Left lobe of liver (tissue), 2 donors: ENCODE measurements at regions not wholly inside any gene's neighbourhood (a gene's known extent, or its start where the extent isn't known, plus 50 kb on each side); places are given as distances from the start of the nearest gene placed in this dataset.
"Not testable (repeated sequence)": the region's sequence is repeated elsewhere in the genome, so short reads cannot be mapped to it uniquely, and the experiment has no call there.

Source experiments
- ATAC-seq: fragments of 200-7000 bp; cut with Tn5 transposase; one replicate; pipeline ENCODE4 v1.9.1; 2020; ENCODE audit warnings: mild to moderate bottlenecking, moderate library complexity
- DNase-seq: peaks from one replicate; pipeline ENCODE4 v3.0.0-alpha.2; 2020; ENCODE audit warnings: low spot score
- donor health status: DM: no; HTN: no; CAD: no; lungs with moderate emphysema.
- donor health status: DM: no; HTN: yes; CAD: no.

DNA sequence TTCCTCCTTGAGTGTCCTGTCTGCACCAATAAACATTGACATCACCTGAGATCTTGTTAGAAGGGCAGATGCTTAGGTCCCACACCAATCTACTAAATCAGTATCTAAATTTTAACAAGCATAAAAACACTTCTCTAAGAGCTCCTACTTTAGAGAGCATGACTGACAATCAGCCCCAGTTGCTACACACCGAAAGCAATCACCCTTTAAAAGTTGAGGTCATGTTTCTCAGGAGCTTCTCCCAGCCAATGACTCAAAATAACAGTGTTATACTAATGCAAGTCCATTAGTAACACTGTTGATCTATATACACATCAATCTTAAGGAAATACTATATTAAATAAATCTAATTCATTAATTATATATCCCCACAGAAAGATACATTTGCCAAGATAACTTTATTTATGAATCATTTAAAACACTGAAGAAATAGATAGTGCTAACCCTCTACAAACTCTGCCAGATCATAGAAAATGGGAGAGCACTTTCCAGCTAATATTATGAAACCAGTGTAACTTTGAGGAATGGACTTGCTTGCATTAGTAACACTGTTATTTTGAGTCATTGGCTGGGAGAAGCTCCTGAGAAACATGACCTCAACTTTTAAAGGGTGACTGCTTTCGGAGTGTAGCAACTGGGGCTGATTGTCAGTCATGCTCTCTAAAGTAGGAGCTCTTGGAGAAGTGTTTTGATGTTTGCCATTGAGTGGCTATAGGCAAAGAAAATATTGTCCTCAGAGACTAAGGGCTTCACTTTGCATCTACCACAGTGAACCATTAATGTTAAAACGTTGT, 109.8 kb upstream of the HDX start:
- DNase-seq (no peak), ATAC-seq (no peak)

DNA sequence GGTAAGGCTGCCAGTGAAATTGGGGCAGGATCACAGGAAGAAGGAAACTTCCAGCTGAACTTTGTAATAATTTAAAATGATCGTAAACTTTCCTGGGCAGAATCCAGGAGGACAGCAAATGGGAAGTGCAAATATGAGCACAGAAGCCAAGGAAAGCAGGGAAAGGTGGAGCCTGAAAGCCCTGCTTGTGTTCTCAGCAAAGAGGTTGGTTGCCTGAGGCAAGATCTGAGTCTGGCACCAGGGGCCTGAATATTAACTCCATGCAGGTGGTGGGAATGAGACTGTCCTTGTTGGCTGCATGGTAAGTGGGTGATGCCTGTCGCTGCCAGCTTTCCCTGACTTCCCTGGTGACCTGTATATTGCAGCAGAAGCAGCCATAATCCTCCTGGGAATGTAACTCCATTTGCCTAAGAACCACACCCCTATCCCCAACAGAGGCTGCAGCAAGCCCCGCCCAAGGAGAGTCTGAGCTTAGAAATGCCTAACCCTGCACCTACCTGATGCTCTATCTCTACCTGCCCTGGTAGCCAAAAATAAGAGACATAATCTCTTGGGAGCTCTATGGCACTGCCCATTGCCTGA, 132.0 kb upstream of the HDX start:
- DNase-seq: no peak
- no peak for ATAC-seq

DNA sequence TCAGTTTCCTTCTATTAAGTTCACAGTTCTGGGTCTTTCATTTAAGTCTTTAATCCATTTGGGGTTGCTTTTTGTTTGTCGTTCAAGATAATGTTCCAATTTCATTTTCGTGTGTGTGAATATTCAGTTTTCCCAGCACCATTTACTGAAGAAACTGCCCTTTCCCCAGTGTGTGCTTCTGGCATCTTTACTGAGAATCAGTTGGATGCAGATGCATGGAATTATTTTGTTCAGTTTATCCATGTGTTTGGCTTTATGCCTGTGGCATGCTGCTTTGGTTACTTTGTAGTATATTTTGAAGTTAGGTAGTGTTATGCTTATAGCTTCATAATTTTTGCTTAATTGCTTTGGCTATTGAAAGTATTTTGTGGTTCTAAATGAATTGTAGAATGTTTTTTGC, 163.8 kb upstream of the HDX start:
- no peak for ATAC-seq
- DNase-seq: no peak

DNA sequence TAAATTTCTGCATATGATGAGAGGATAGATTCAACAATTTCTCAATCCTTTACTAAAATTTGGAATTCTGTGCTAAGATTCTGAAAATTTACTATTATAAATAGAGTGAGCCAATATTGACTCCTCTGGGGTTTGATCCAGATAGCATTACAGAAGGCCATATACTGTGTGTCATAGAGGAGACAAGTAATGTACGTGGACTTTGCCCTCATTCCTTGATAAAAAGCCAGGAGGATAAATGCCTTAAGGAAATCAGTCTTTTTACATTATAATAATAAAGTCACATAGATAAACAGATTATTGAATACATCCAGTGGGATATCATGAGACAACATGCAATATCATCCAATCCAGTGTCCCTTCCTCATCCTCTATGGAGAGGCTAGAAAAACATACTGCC, 188.0 kb upstream of the HDX start:
- ATAC-seq (no peak), DNase-seq (no peak)

DNA sequence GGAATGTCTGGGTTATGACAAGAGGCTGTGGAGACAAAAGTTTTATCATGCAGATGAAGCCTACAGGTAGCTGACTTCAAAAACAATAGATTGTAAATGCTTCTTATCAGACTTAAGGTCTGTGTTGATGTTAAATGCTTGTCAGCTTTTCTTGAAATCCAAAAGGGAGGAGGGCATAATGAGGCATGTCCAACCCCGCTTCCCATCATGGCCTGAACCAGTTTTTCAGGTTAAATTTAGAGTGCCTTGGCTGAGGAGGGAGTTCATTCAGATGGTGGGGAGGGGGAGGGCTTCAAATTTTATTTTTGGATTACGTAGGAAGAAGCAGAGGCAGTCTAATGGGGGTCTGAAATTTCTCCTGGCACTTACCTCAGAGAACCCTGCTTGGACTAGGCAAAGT, 207.7 kb upstream of the HDX start:
- DNase-seq (no peak), ATAC-seq (no peak)

DNA sequence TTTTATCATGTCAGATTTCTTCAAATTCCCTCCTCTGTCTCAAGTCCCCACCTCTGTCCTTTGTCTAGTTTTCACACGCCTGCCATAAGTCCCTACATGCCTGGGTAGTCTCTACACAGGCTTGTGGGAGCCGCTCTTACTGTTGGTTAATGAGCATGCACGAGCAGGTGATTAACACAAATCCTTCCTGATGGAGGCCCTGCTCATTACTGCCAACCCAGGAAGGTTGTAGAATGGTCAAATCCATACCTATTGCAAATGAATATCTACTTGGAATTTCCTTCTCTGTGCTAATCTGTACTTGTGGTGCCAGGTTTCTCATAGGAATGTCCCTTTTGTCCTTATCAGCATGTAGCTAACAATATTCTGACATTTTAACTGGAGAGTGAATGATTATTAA, 208.4 kb upstream of the HDX start:
- ATAC-seq (no peak), DNase-seq (no peak)

DNA sequence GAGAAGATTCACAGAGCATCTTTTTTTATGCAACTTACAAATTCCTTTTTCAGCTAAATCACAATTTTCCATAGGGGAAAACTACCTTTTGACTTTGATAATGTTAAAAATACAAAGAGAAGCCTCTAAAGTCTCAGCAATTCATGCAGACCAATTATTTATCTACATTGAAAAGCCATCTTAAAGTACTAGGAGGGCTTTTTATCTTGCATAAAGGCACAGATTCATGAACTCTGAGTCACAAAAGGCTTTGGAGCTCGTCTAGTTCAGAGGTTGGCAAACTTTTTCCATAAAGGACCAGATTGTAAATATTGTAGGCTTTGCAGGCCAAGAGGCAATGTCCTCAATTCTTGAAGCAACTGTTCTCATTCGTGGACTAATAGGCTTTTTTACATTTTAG, 210.4 kb upstream of the HDX start:
- no peak for ATAC-seq
- no peak for DNase-seq

DNA sequence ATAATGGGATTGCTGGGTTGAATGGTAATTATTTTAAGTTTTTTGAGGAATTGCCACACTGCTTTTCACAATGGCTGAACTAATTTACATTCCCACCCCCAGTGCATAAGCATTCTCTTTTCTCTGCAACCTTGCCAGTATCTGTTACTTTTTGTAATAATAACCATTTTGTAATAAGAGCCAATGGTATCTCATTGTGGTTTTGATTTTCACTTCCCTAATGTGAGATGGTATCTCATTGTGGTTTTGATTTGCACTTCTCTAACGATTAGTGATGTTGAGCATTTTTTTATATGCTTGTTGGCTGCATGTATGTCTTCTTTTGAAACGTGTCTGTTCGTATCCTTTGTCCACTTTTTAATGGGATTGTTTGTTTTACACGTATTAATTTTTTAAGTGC, 213.1 kb upstream of the HDX start:
- DNase-seq: no peak
- ATAC-seq: no peak

DNA sequence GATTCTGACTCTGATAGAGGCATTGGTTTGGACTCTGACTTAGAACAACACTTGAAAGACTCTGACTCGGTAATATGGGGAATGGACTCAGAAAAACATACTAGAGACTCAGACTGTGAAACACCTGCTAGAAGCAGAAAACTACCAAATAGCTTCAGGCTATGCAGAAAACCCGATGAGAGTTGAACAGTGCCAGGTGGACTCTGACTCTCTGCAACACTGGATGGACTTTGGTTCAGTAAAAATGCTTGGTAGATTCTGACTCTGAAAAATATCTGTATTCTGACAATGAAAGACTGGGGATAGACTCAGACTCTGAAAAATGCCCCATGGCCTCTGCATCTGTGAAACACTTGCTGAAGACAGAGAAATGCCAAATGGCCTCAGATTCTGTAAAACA, 215.1 kb upstream of the HDX start:
- ATAC-seq: peak; percentile 99
- DNase-seq: peak; percentile 47

DNA sequence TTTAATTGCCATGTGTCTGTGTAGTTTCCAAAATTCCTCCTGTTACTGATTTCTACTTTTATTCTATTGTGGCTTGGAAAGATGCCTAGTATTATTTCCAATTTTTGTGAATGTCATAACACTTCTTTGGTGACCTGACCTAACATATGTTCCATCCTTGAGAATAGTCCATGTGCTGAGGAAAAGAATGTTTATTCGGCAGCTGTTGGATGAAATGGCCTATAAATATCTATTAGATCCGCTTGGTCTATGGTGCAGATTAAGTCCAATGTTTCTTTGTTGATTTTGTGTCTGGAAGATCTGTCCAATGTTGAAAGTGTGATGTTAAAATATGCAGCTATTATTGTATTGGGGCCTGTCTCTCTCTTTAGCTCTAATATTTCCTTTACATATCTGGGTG, 219.2 kb upstream of the HDX start:
- ATAC-seq (no peak), DNase-seq (no peak)

DNA sequence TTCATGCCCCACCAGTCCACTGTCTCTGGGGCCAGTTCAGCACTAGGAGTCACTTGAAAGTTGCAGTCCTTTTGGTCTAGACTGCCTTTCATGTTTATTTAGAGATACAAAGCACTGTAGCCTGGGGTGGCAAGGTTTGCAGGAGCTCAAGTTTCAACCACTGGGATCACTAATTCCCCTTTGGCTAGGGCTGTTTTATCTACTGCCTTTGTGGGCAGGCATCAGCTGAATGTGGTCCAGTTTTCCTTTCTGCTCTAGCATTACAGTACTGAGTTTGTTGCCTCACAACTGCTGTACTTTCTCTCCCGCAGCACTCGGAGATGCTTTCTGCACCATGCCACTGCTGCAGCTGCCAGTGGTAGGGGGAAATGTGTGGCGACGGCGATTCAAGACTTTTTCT, 222.3 kb upstream of the HDX start:
- ATAC-seq (no peak), DNase-seq (no peak)

DNA sequence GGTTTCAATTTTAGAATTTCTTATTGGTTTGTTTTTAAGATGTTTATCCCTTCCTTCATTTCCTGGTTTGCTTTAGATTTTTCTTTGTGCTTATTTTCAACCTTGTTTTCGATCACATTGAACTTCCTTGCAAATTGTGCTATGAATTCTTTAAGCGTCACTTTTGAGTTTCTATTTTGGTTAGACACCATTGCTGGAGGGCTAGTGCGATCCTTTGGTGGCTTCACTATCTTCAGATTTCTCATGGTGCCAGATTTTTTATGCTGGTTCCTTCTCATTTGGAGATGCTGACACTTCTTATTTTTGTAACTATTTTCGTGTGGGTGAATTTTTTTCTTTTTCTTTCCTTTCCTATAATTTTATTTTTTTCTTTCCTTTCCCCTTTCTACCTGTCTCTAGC, 227.2 kb upstream of the HDX start:
- DNase-seq (no peak), ATAC-seq (peak; percentile 65)

DNA sequence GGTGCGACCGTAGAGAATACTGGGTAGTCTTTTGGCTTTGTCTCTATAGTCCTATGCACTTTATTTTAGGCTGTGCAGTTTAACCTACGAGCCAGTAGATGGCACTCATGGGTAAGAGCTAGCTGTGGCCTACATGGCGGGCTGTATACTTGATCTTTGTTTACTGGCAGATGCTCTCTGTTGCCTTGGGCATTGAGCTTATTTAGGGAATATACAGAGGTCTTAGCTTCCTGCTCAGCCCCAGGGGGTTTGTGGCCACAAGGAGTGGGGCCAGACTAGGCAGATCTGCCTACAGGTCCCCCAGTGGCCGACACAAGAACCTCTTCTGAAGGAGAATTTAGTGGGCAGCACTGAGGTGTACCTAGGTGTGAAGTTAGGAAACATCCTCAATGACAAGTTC, 227.6 kb upstream of the HDX start:
- DNase-seq: peak; percentile 37
- ATAC-seq: peak; percentile 100

DNA sequence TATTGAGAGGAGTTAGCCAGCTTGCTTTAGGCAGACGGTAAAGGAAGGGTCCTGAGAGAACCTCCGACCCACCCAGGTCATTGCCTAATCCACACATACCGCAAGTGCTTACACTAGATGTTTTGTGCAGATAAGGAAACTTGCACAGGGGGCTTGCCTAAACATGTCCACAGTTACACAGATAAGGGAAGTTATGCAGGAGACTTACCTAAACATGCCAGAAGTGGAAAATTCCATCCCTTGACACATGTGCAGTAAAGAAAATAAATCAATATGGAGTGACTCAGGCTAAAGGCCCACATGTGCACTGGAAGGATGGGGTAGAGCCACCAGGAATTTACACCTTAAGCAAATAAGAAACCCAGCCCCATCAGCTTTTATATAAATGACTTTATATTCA, 232.8 kb upstream of the HDX start:
- DNase-seq: no peak
- no peak for ATAC-seq

DNA sequence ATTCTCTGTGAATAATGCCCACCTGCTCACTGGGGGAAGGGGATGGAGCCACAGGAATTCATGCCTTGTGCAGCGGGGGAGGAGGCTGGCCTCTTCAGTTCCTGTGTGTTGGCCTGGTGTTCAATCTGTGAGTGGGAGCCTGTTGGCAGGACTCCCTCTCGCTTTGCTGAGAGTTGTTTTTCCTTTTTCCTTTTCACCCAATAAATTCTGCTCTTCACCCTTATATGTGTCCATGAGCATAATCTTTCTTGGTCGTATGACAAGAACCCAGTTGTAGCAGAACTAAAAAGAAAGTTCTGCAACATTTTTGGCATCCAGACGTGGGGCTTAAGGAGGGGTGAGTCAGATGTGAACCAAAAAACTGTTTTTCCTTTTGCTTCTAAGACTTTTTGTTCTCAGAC, 235.2 kb upstream of the HDX start:
- ATAC-seq: no peak
- no peak for DNase-seq

DNA sequence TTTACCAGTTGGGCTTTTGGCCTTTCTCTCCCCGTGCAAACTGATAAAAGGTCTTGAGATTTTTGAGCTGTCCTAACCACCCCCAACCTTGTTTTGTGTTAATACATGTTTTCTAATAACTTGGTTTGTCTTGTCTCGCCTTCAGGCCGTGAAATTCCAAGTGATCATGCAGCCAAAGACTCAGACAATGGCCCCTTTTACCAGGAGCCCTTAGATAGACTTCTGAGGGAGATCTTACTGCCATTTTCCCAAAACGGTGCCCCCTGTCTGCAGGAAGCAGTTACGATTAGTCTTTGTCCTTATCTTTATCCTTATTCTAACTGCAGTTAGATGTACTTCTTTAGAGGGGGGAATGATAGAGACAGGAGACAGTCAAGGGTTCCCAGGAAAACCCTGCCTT, 245.3 kb upstream of the HDX start:
- ATAC-seq: no peak
- DNase-seq: no peak

DNA sequence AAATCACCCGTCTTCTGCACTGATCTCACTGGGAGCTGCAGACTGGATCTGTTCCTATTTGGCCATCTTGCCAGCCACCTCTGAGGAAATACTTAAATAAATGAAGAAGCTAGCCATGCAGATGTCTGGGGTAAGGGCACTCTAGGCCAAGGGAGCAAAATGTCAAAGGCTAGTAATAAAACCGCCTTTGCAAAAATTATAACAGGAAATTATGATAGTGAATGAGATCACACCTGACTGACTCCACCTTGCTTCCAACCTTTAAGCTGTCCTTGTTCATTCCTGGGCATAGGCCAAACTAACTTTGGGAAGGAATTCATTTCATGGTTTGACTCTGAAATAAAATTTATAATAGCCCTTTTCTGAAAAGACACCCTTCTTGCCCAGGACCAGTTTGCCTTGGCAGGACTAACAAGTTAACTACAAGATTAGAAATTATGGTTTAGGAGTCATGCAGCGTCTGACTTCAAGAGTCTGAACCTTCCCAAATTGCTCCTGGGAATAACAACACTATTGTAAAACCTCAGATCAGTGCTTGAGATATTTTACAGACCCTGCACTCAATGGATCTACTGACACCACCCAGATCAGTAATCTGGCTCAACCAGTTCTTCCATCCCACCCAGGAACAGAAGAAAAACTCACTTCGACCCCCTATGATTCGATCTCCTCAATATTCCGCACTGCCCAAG, 246.9 kb upstream of the HDX start:
- DNase-seq (no peak), ATAC-seq (no peak)

DNA sequence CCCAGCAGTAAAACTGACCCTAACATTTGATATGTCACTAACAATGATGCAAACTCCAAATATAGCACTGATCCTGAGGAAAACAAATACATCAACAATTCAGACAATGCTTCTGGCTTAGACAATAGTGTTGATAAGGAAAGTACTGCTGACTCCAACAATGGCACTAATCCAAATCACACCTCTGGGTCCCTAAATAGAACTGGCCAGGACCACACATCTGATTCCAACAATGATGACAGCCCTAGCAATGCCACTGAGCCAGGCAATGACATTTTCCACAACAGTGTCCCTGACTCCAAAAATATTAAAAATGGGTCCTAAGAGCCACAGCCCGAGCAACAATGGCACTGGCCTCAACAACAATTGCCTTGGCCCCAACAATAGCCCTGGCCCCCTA, 243.1 kb upstream of the APOOL start:
- DNase-seq (no peak), ATAC-seq (no peak)

DNA sequence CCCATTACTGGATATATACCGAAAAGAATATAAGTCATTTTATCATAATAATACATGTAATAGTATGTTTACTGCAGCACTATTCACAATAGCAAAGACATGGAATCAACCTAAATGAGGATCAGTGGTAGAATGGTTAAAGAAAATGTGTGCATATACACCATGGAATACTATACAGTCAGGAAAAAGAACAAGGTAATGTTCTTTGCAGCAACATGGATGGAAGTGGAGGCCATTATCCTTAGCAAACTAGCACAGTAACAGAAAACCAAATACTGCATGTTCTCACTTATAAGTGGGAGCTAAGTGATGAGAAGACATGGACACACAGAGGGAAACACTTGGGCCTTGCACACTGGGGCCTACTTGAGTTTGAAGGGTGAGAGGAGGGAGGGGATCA, 207.4 kb upstream of the APOOL start:
- no peak for DNase-seq
- ATAC-seq: no peak

DNA sequence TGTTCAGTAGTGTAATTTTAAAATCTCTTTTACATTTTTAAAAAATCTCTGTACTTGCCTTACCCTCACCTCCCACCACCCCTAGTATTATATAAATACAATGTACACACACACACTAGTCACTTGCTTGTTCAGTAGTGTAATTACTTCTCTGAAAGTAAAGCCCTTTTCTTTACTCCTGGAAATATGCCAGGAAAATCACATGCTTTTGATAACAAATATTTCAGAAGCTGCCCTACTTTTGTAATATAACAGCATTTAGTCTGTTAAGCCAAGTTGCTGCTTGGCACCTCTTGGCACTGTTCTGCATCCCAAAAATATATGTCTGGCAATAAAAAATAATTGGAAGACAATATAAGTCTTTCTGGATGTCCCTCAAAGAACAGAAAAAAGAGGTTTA, 172.8 kb upstream of the APOOL start:
- ATAC-seq (no peak), DNase-seq (no peak)

DNA sequence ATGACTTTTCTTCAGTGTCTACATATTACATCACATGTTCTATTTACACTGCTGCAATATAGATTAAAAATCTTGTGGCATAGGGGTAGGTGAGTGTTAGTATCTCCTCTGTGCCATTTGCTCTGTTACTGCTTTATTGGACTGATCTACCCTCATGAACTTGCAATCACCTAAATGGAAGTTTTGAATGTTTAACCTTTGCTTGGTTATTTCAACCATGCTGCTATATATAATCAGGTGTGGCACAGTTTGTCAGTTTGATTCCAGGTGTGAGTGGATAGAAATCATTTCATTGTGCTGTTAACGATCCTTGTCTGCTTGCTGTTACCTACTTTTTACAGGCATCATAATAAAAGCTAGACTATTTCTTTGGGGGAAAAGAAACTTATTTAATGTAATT, 157.1 kb upstream of the APOOL start:
- not testable (repeated sequence) for ATAC-seq, DNase-seq

DNA sequence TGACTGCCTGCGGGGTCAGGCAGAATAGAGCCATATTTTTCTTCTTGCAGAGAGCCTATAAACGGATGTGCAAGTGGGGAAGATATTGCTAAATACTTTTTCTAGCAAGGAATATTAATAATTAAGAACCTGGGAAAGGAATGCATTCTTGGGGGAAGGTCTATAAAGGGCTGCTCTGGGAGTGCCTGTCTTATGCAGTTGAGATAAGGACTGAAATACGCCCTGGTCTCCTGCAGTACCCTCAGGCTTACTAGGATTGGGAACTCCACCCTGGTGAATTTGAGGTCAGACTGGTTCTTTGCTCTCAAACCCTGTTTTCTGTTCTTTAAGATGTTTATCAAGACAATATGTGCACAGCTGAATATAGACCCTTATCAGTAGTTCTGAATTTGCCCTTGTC, 152.5 kb upstream of the APOOL start:
- ATAC-seq, DNase-seq: not testable (repeated sequence)
